Esophagus squamous epithelium (tissue), 4 donors: ENCODE measurements at regions not wholly inside any gene's neighbourhood (a gene's known extent, or its start where the extent isn't known, plus 50 kb on each side); places are given as distances from the start of the nearest gene placed in this dataset.
"Not testable (repeated sequence)": the region's sequence is repeated elsewhere in the genome, so short reads cannot be mapped to it uniquely, and the experiment has no call there.

Experiments
- CTCF ChIP-seq, 6 experiments: fragments of 450-650 bp in 4 of 6; fragments of 200-600 bp in 2 of 6; sonication (generic) in 2 of 6; IDR thresholded peaks; one replicate each; pipeline ENCODE4 v1.5.1; 2016 to 2019; ENCODE audit warnings: antibody characterized with exemption in 6 of 6, mild to moderate bottlenecking in 4 of 6, moderate library complexity in 4 of 6
- POLR2A ChIP-seq, 4 donors: fragments of 450-650 bp; IDR thresholded peaks; one replicate each; pipeline ENCODE4 v1.6.1; 2017; ENCODE audit warnings: antibody characterized with exemption in 4 of 4, mild to moderate bottlenecking in 4 of 4, moderate library complexity in 3 of 4

GRCh38 chr2:113570082-113570481, 57.0 kb upstream of the RABL2A start:
- not testable (repeated sequence) for TF ChIP-seq POLR2A, CTCF (IDR thresholded peaks at IDR 0.05)
